Stimulated activated naive CD8-positive, alpha-beta T cell treated with anti-CD3 and anti-CD28 coated beads, Interleukin-15, Interleukin-2, amounts not matched to agents 100 U/mL and 50 U/mL, for 24 hours (primary cell): ENCODE measurements at regions not wholly inside any gene's neighbourhood (a gene's known extent, or its start where the extent isn't known, plus 50 kb on each side); places are given as distances from the start of the nearest gene placed in this dataset.
"Not testable (repeated sequence)": the region's sequence is repeated elsewhere in the genome, so short reads cannot be mapped to it uniquely, and the experiment has no call there.

ENCODE experiments used
- ATAC-seq: fragments of 150-1000 bp; cut with Tn5 transposase; one replicate; pipeline ENCODE4 v1.10.0; 2021
- DNase-seq: peaks from one replicate; pipeline ENCODE4 v3.0.0; 2021

DNA sequence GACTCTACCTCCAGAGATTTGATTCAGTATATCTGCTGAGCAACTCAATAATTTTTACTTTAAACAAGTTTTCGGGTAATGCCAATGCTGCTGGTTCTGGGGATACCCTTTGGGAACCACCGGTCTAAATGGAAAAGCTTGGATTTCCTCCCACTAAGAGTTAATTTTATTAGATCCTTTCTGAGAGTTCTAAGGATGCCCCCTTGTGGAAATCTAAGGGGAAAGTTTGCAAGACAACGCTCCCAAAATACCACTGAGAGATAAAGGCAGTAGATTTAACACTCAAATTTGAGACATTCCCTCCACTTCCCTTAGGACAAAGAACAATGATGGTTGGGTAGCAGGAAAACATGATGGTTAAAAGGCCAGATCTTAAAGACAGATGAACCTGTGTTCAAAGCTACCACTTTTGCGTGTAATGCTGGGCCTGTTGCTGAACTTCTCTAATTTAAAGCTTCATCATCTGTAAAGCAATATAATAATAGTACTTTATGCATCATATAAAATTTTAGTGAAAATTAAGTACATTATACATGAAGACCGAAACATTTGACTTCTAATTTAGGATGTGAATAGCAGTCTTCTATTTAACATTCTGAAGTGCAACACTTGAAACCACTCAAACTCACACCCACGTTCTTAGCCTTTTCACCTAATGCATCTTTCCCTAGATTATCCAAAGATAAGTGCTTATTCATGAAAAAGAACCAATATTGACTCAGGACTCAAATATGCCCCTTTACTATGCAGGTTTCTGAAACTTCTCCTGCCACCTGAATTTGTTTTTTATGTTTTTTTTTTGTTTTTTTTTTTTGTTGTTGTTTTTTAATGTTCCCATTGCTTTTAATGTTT lies 110.1 kb upstream of the LUZP2 start:
- DNase-seq: no peak
- ATAC-seq: no peak

DNA sequence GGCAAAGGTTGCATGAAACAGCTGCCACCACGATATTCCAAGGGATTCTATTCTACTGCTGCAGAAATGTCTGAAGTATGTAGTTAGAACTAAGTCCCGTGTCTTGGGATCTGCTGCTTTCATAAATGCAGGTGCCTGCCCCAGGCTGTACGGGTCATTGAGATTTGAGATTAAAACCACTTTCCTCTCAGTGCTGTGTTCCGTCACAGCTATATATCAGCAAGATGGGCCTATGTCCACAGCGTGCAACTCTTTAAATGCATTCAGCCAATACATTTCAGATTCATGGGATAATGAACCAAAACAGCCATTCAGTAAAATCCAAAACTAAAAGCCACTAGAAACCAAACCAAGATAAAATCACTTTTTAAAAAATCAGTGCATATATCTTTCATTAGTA lies 107.3 kb upstream of the LUZP2 start:
- DNase-seq (no peak), ATAC-seq (no peak)

DNA sequence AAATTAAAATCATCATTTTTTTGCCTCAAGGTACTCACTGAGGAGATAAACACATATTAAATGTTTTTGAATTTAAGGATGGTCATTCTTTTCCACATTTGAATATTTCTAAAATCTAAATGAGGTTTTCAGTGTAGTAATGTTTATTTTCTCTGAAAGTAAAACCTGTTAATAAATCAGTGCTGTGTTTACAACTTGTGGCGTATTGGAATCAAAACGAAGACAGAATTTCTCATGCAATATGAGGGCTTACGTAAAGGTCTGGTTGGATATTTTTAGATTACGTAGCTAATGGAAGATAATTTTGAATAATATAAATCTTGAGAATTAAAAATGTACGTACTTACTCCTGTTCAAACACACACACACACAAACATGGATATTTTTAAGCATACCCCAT lies 106.8 kb upstream of the LUZP2 start:
- ATAC-seq: no peak
- no peak for DNase-seq

DNA sequence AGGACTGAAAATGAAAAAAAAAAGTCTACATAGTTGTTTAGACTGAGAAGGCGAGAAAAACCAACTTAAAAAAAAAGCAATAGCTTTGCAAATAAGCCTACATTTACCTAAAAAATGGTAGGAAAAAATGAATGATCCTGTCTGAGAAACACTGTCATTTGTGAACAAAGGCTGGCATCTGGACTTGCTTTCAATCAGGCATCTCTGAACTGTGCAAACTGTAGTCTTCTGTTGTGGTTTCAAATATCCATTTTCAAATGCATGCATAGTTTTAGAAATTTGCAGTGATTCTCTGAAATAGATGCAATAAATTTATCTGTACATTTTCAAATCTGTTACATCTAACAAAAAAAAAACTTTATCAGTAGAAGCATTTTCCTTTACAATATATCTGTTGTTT lies 106.1 kb upstream of the LUZP2 start:
- DNase-seq (no peak), ATAC-seq (no peak)

DNA sequence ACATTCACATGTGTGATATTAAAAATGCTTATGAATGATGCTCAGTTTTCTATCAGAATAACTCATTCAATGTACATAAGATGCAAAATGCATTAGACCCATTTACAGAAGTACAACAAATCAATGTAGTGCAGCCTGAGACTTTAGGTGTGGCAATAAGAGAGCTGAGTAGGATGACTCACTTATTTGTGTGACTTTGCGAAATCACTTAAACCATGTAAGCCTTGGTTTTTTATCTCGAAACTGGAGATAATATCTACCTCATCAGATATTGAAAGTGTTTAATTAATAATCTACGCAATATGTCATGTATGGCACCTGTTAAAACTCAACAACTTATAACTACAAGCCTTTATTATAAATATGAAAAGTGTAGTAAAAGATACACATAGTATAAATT lies 105.7 kb upstream of the LUZP2 start:
- DNase-seq (no peak), ATAC-seq (no peak)

DNA sequence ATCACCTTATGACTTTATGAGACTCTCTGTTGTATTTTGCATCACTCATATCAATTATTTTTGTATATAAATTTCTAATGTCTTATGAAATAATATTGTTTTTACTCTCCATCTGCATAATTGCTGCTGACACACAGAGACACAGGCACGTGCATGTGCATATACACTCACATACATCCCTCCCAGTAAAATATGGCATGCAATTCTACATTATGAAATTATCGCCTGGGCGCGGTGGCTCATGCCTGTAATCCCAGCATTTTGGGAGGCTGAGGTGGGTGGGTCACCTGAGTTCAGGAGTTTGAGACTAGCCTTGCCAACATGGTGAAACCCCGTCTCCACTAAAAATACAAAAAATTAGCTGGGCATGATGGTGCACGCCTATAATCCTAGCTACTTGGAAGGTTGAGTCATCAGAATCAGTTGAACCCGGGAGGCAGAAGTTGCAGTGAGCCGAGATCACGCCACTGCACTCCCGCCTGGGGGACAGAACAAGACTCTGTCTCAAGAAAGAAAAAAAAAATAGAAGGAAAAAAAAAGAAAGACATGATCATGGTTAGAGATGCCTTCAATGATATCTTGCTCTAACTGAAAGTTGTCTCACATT lies 96.7 kb upstream of the LUZP2 start:
- ATAC-seq (no peak), DNase-seq (no peak)

DNA sequence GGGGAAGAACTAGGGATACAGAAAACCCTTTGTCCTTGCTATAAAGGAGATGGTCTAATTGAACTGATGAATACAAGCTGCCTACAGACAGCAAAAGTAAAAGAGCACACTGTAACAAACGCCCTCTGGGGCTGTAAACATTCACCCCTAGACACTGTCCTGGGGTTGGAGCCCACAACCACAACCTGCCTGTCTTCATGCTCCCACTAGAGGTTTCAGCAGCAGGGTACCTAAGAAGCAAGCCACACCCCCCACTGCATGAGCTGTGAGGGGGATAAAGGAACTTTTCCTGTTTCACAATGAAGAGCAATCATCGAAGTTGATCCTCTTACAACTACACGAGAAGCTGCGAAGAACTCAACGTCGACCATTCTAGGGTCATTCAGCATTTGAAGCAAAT lies 90.5 kb upstream of the LUZP2 start:
- ATAC-seq (no peak), DNase-seq (no peak)

DNA sequence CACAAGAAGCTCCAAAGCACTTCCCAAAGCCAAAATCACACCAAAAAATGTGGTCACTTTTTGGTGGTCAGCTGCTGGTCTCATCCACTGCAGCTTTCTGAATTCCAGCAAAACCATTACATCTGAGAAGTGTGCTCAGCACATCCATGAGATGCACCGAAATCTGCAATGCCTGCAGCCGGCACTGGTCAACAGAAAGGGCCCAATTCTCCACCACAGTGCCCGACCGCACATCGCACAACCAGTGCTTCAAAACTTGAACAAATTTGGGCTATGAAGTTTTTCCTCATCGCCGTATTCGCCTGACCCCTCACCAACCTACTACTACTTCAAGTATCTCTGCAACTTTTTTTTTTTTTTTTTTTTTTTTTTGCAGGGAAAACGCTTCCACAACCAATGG lies 89.9 kb upstream of the LUZP2 start:
- ATAC-seq (no peak), DNase-seq (no peak)

DNA sequence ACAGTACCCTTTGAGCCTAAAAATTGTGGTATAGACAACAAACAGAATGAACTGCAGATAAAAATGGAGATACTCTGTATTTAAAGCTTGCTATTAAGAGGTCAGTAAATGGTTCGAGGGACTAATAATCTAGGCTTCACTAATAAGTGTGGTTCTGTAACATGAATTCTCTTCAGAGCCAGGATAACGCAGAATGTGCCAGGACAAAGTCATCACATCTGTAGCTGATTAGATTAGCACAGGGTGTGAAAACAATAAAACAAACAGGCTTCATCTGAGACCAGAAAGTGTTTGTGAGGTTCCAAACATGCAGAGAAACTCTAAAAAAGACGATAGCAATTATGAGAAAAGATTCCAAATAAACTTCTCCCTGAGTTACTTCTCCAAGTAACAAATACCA lies 89.1 kb upstream of the LUZP2 start:
- DNase-seq (no peak), ATAC-seq (no peak)

DNA sequence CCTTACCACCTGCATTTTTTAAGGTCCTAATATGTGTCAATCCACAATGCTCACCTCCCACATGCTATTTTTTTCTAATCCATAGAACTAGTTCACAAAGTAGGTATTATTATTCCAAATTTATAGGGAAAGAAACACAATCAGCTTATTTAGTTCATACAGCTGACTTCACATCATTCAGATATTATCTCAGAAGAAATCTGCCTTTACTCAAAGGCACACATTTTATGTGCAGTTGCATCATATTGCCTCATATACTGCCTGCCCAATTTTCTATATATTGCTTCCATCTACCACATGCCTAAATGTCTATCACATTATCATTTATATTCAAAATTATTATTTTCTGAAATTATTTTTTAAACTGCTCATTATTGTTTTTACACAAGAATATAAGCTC lies 88.7 kb upstream of the LUZP2 start:
- ATAC-seq (no peak), DNase-seq (no peak)

DNA sequence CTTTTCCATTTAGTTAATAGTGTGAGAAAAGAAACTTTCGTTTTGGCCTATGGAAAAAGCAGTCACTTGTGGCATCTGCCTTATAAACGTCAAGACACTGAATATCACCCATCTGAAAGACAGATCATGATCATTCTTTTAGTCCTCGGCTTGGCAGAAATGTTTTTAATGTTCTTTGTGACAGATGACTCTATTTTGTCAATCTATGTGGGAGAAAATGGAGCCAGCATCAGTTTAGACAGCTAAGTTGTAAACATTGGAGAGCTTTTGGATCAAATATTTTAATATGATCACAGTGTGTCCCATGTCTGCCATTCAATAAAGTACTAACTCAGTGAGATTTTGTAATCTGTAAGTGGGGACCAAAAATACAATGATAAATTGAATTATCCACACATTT lies 85.1 kb upstream of the LUZP2 start:
- DNase-seq (no peak), ATAC-seq (no peak)

DNA sequence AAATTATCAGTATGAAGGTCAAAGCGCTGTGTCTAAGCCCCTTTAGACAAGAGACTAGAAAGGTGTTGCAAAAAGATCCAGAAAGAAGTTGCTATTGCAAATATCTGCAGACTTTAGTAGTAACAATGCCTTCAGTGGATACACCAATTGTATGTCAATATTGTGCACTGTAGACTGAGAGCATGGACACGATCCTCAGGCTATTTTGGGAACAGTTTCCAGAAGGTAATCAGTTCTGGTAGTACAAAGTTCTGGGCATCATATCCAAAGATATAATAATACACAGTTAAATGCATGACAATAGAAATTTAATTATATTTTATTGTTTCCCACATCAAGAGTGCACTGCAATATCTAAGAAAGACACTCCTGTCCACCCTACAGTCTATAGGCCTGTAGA lies 84.1 kb upstream of the LUZP2 start:
- ATAC-seq (no peak), DNase-seq (no peak)

DNA sequence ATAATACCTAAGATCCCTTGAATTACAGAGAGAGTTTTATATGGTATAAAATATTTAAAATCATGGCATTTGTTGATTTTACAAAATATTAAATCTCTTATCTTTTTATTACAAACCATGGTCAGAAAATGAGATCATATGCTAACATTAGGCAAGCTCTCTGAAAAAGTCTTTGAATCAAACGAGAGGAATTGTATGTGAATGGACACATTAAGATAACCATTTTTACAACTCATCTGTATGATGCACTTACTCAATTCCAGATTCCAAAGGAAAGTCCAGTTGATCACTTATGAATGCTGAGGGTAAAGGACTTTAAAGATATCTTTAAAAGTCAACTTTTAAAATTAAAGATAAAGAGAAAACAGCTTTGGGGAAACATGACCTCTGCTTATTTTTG lies 83.5 kb upstream of the LUZP2 start:
- DNase-seq (no peak), ATAC-seq (no peak)

DNA sequence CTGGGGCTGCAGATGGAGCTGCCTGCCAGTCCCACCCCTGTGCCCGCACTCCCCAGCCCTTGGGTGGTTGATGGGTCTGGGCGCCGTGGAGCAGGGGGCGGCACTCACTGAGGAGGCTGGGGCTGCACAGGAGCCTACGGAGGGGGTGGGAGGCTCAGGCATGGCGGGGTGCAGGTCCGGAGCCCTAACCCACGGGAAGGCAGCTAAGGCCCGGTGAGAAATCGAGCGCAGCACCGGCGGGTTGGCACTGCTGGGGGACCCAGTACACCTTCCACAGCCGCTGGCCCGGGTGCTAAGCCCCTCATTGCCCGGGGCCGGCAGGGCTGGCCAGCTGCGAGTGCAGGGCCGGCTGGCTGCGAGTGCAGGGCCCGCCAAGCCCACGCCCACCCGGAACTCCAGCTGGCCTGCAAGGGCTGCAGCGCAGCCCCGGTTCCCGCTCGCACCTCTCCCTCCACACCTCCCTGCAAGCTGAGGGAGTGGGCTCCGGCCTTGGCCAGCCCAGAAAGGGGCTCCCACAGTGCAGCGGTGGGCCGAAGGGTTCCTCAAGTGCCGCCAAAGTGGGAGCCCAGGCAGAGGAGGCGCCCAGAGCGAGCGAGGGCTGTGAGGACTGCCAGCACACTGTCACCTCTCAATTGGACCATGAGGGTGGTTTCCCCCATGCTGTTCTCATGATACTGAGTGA lies 80.8 kb upstream of the LUZP2 start:
- DNase-seq, ATAC-seq: not testable (repeated sequence)

DNA sequence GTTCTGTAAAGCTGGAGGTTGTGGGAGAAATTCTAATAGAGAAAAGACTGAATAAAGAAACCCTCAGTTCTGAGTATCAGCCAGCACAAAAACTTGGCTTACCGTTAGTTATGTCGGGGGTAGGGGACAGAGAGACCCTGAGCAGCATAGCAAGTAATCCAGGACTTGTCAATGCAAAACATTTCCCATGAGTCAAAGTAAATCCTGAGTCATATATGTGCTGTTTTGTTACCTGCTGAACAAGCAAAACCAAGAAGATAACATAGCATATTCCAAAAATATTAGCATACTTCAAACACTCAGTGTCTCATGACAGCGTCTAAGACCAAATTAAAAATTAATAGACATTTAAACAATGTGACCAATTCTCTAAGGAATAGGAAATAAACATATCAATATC lies 75.1 kb upstream of the LUZP2 start:
- DNase-seq: no peak

DNA sequence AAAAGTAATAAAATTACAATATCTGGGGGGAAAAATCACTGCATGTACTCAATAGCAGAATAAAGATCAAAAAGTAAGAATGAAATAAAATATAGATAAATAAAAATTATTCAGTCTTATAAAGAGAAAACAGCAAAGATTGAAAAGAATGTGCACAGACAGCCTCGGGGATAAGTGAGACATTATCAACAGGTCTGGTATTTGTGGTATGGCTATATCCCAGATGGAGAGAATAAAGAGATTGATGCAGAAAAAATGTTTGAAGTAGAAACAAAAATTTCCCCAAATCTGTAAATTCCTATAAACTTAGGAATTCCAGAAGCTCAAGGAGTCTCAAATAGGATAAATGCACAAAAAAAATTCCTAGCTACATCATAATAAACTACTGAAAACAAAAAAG lies 74.5 kb upstream of the LUZP2 start:
- no peak for ATAC-seq

More for the DNA sequence above, 75.1 kb upstream of the LUZP2 start:
- no peak for ATAC-seq

DNA sequence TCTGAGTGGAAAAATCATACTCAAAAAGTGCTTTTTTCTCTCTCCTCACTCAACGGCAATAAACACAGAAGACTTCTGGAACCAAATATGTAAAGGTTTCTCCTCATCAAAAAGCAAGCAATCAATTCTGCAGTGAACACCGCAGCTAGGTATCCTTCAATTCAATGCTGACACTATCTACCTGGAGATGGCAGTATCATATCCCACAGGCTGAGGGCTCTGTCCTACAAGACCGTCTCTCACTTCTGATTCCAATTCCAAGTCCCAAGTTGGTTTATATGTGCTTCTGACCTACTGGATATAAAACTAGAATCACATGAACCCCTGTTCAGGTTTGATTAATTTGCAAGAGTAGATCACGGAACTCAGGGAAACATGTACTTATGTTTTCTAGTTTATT lies 59.7 kb upstream of the LUZP2 start:
- ATAC-seq: no peak
- no peak for DNase-seq

More for the DNA sequence above, 74.5 kb upstream of the LUZP2 start:
- DNase-seq: no peak
